Hepatocyte (in vitro differentiated cells): ENCODE measurements at regions not wholly inside any gene's neighbourhood (a gene's known extent, or its start where the extent isn't known, plus 50 kb on each side); places are given as distances from the start of the nearest gene placed in this dataset.

Source experiments
- CTCF ChIP-seq: fragments of 200-600 bp; sonication (generic); IDR thresholded peaks from 2 replicates; pipeline ENCODE4 v1.5.1; 2016; ENCODE audit warnings: antibody characterized with exemption, mild to moderate bottlenecking; ENCODE audit not compliant: poor library complexity
- EZH2 ChIP-seq: fragments of 200-600 bp; sonication (generic); IDR thresholded peaks from 2 replicates; pipeline ENCODE4 v1.6.1; 2016; ENCODE audit warnings: antibody characterized with exemption, mild to moderate bottlenecking, borderline replicate concordance
- EZH2phosphoT487 ChIP-seq: fragments of 200-600 bp; sonication (generic); IDR thresholded peaks from one replicate; pipeline ENCODE4 v1.6.1; 2018; ENCODE audit warnings: antibody characterized with exemption, mild to moderate bottlenecking, low read depth, moderate library complexity; ENCODE audit not compliant: unreplicated experiment, severe bottlenecking

- TF ChIP-seq CTCF (no peak), EZH2phosphoT487 (no peak), EZH2 (no peak)
These were observed 622.5 kb upstream of the GHITM start for GRCh38 chr10:83516788-83517187.
